ENCODE measurements at regions not wholly inside any gene's neighbourhood (a gene's known extent, or its start where the extent isn't known, plus 50 kb on each side); places are given as distances from the start of the nearest gene placed in this dataset.

DNA sequence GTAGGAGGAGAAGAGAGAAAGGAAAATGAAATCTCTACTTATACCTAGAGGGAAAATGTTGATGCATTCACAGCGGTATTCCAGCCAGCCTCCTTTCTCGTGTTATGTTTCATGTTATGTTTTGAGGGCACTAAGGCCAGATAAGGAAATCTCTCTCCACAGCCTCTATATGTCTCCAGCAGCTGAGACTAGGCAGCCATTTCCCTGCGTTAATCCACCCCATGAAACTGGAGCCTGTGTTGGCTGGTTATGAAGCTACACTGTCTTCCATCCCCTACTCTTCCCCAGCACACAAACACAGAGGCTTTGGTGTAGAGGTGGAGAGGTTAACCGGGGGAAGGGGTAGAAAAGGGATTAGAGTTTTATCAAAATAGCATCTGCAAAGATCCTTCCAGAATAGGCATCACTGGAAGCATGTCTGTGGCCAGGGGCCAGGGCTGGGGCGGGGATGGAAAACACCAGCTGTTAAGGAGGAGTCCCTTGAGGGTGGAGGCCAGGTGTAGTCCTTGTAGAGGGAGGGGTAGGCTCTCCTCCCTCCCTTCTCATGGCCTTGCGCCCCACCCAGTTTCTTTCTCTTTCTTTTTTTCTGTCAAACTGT lies 100.9 kb upstream of the TNP1 start:
- TF ChIP-seq, protein P1, sequence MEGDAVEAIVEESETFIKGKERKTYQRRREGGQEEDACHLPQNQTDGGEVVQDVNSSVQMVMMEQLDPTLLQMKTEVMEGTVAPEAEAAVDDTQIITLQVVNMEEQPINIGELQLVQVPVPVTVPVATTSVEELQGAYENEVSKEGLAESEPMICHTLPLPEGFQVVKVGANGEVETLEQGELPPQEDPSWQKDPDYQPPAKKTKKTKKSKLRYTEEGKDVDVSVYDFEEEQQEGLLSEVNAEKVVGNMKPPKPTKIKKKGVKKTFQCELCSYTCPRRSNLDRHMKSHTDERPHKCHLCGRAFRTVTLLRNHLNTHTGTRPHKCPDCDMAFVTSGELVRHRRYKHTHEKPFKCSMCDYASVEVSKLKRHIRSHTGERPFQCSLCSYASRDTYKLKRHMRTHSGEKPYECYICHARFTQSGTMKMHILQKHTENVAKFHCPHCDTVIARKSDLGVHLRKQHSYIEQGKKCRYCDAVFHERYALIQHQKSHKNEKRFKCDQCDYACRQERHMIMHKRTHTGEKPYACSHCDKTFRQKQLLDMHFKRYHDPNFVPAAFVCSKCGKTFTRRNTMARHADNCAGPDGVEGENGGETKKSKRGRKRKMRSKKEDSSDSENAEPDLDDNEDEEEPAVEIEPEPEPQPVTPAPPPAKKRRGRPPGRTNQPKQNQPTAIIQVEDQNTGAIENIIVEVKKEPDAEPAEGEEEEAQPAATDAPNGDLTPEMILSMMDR (IDR thresholded peaks at IDR 0.05; ENCODE audit: borderline replicate concordance, extremely low read depth, low read length, poor library complexity, severe bottlenecking), result no peak
- TF ChIP-seq EZH2 (IDR thresholded peaks at IDR 0.05; ENCODE audit: borderline replicate concordance, low read depth, low read length, severe bottlenecking), result no peak
